Fibroblast of mammary gland (primary cell): ENCODE measurements at regions not wholly inside any gene's neighbourhood (a gene's known extent, or its start where the extent isn't known, plus 50 kb on each side); places are given as distances from the start of the nearest gene placed in this dataset.

Experiments used
- DNase-seq: peaks from one replicate; pipeline ENCODE4 v3.0.0-alpha.2; 2010; ENCODE audit warnings: low read depth
- H3K4me3 ChIP-seq: 2 replicates; pipeline ENCODE4 v1.5.1; 2011; ENCODE audit warnings: low read depth, mild to moderate bottlenecking, low read length, moderate library complexity; ENCODE audit not compliant: control insufficient read depth
- CTCF ChIP-seq: conservative IDR thresholded peaks from 2 replicates; pipeline ENCODE4 v1.5.1; 2011; ENCODE audit warnings: low read depth, low read length, inconsistent platforms; ENCODE audit not compliant: control insufficient read depth, insufficient read depth

GRCh38 chr9:17019398-17019797, 115.4 kb upstream of the CNTLN start:
- no peak for DNase-seq
- TF ChIP-seq CTCF, result no peak
- no peak overlapping the region for H3K4me3 ChIP-seq

- TF ChIP-seq CTCF, result no peak
- peak overlapping the region; percentile 22 for H3K4me3 ChIP-seq
- no peak for DNase-seq
These were observed 116.2 kb upstream of the CNTLN start for GRCh38 chr9:17018540-17019196.

- peak; percentile 99 for DNase-seq
- no peak for TF ChIP-seq CTCF
- H3K4me3 ChIP-seq, result peak overlapping the region; percentile 10
These were observed 116.8 kb upstream of the CNTLN start for GRCh38 chr9:17017931-17018491.

- no peak overlapping the region for H3K4me3 ChIP-seq
- no peak for TF ChIP-seq CTCF
- no peak for DNase-seq
These were observed 120.9 kb upstream of the CNTLN start for GRCh38 chr9:17013891-17014290.

GRCh38 chr9:17013010-17013409, 121.8 kb upstream of the CNTLN start:
- no peak for DNase-seq
- no peak overlapping the region for H3K4me3 ChIP-seq

GRCh38 chr9:17011880-17012279, 123.0 kb upstream of the CNTLN start:
- H3K4me3 ChIP-seq, result no peak overlapping the region
- TF ChIP-seq CTCF, result no peak

More at GRCh38 chr9:17013010-17013409, 121.8 kb upstream of the CNTLN start:
- TF ChIP-seq CTCF, result no peak

More at GRCh38 chr9:17011880-17012279, 123.0 kb upstream of the CNTLN start:
- no peak for DNase-seq
